ENCODE measurements at regions not wholly inside any gene's neighbourhood (a gene's known extent, or its start where the extent isn't known, plus 50 kb on each side); places are given as distances from the start of the nearest gene placed in this dataset.

GRCh38 chr11:134628426-134628825 lies 216.4 kb upstream of the B3GAT1 start:
- DNase-seq (ENCODE audit: low read depth in 2 of 2) = no peak

- DNase-seq (ENCODE audit: low read depth in 2 of 2) = no peak
Measured at GRCh38 chr11:134626032-134626431, 214.0 kb upstream of the B3GAT1 start.

- no peak for DNase-seq (ENCODE audit: low read depth in 2 of 2)
Measured at GRCh38 chr11:134625631-134626030, 213.6 kb upstream of the B3GAT1 start.

DNA sequence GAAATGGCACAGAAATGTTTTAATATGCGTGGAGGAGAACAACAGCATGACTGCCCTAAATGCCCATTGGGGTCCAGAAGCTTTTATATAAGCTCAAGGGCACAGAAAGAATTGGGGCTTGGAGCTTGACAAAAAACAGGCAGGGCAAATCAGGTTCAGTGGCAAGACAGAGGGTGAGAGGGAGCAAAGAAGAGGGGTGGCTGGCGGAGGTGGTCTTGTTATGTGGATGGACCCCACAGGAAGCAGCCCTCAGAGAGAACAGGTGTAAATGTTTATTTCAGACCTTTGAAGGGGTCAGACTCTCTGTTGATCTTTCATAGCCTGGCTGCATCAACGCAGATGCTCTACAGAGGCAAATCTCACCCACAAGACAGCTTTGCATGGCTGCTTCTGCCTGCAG lies 213.1 kb upstream of the B3GAT1 start:
- DNase-seq (ENCODE audit: low read depth in 2 of 2) = no peak

DNA sequence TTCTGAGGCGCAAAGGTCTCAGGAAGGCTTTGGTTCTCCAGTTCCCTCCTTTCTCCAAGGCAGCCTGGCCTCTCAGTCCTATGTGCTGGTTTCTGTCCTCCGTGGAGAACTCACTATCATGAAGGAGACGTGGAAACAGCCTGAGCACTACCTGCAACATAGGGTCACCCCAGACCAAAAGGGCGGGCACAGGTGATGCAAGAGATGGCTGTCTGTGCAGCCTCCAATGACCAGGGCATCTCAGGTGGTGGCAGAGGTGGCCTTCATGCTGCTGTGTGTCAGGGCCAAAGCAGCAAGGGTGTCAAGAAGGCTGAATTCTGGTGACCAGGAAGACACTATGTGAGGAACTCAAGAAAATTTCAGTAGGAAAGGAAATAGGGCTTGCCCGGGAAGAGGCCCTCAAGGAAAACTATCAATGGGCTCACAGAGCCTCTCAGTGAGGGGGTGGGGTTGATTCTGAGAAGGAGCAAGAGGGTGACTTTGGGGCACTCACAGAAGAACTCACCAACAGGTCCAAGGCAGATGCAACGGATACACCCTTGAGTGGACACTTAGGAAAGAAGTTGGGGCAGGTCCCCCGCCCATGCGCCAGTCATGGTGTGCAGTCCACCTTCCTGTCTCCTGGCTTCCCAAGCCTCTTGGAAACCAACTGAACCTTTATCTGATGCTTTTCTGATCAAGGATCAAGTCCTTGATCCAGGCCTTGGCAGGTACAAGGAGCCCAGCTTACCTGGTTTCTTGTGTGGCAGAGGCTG lies 212.3 kb upstream of the B3GAT1 start:
- DNase-seq (ENCODE audit: low read depth in 2 of 2) = no peak

GRCh38 chr11:134623711-134624110 lies 211.7 kb upstream of the B3GAT1 start:
- no peak for DNase-seq (ENCODE audit: low read depth in 2 of 2)

GRCh38 chr11:134622458-134622857 lies 210.4 kb upstream of the B3GAT1 start:
- DNase-seq (ENCODE audit: low read depth in 2 of 2) = no peak

DNA sequence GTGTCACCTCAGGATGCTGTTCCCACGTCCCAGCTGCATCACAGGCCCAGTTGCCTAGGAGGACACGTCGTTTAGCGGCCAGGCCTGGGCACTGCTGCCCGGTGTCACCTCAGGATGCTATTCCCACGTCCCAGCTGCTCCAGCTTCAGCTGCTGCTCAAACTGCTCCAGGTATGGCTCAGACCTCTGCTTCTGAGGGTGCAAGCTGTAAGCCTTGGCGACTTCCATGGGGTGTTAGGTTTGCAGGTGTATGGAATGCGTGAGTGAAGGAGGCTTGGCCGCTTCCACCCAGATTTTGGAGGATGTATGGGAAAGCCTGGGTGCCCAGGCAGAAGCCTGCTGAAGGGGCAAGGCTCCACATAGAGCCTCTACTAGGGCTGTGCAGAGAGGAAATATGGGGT lies 205.3 kb upstream of the B3GAT1 start:
- DNase-seq (ENCODE audit: low read depth in 2 of 2) = no peak

- DNase-seq (ENCODE audit: low read depth in 2 of 2) = no peak
Measured at GRCh38 chr11:134616038-134616437, 204.0 kb upstream of the B3GAT1 start.

DNA sequence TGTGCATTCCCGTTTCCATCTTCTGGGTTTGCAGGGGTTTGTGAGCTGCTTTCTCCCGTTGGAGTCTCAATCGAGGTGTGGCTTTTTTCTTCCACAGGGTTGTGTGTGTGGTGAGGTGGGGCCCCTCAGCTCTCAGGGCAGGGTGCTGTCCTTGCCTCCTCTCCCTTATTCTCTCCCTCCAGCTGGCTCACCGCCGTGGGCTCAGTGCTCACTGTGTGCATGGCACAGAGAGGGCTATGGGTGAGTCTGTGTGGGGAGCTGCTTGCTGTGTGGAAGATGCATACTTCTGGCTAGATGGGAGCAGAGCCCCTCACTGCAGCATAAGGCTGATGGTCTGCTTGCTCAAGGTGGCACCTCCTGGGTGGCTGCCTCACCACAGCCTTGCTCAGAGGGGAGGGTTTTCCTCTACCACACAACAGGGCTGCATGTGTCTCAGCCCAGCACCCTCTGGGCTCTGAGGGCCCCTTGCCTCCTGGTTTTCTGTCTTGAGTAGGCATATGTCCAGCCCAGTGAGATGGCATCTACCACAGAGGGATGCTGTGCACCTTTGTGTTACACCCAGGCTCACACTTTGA lies 203.1 kb upstream of the B3GAT1 start:
- no peak for DNase-seq (ENCODE audit: low read depth in 2 of 2)

DNA sequence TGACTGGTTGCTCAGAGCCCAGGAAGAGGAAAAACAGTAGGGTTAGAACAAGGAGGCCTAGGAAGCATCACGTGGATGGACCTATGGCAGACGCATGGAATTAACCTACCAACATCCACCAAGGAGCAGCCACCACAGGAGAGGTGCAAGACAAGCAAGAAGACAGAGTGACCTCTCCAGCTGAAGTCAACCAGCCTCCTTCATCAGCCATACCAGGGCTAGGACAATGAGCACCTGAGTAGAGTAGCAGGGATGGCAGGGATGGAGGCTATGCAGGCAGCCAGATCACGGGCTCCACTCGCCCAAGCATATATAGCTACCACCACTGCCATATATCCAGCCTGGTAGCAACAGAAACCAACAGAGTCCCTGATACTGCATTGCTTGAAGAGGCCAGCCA lies 202.1 kb upstream of the B3GAT1 start:
- DNase-seq (ENCODE audit: low read depth in 2 of 2) = no peak

DNA sequence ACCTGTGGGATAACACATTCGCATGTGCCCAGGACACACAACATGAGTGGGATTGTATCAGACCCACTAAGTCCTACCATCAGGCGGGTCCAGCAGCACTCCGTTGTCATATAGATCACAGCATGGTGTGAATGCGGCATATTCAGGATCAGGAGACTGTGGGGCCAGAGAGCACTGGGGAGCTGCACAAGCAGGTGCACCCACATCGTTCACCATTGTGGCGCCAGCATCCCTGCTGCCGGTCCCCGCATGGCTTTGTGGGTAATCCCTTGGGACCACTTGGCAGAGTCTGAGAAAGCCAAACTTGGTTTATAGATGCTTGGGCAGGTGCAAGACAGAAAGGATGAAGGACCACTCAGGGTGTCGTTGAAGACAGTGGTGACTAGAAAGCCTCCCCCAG lies 201.6 kb upstream of the B3GAT1 start:
- DNase-seq (ENCODE audit: low read depth in 2 of 2) = no peak

GRCh38 chr11:134612140-134613030 lies 200.3 kb upstream of the B3GAT1 start:
- DNase-seq (ENCODE audit: low read depth in 2 of 2) = no peak

DNA sequence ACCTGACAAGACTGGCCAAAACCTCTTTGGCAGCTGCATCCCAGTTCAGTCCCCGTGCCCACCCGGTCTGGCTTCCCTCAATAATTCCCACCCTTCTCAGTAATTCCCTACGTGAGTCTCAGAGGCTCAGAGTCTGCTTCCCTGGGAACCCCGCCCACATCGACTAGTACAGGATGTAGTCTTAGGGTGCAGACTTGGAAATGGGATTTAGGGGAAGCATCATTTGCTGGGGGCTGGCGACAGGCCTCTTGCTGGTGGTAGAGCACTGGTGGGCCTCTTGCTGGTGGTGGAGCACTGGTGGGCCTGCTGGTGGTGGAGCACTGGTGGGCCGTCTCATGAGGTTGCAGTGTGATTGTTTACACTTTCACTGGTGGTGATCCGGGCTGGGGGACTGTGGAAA lies 199.5 kb upstream of the B3GAT1 start:
- no peak for DNase-seq (ENCODE audit: low read depth in 2 of 2)

- no peak for DNase-seq (ENCODE audit: low read depth in 2 of 2)
Measured at GRCh38 chr11:134610116-134610910, 198.3 kb upstream of the B3GAT1 start.

- DNase-seq (ENCODE audit: low read depth in 2 of 2) = no peak
Measured at GRCh38 chr11:134609361-134610115, 197.5 kb upstream of the B3GAT1 start.

DNA sequence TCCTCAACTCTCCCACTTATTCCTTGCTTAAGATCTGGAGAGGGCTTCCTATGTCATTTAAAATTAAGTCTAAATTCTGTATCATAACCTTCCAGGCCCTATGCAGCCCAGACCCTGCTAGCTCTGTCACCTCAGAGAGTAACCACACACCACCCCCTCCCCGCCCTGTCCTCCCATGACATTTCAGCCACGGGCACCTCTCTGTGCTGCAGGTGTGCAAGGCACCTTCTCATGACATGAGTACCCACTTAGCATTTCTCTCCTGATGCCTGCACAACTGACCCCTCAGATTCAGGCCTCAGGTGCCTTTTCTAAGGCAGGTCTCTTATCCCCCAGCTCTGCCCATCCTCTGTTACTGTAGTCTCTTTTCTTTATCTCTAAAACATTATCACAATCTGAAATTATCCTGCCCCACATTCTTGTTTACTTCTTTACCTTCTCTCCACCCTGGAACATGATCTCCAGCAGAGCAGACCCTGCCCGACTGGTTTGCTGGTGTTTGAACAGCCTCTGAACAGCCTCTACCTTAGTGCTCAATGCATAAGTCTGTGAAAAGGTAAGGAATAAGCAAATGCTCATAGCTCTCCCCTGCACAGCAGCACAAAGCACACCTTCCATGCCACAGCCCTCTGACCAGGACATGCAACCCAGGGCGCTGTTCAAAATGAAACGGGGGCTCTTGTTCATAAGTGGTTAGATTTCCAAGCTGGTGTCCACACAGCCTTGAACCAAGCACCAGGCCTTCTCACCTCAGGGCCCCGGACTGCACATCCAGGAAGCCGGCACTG lies 196.1 kb upstream of the B3GAT1 start:
- no peak for DNase-seq (ENCODE audit: low read depth in 2 of 2)

DNA sequence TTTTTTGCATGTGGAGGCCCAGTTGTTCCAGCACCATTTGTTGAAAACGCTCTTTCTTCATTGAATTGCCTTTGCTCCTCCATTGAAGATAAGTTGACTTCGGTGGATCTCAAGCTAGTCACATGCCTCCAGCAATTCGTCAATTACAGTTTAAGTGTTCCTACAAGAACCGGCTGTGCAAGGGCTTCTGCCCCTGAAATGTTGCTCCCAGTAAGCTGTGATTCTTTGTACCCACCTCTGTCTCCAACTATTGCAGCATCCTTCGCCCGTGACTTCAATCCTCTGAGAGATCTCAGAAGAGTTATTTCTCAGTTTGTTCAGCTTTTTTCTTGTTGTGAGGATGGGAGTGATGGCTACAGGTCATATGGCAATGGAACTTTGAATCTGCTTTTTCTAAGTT lies 194.2 kb upstream of the B3GAT1 start:
- no peak for DNase-seq (ENCODE audit: low read depth in 2 of 2)

- DNase-seq (ENCODE audit: low read depth in 2 of 2) = no peak
Measured at GRCh38 chr11:134604886-134605285, 192.8 kb upstream of the B3GAT1 start.

- DNase-seq (ENCODE audit: low read depth in 2 of 2) = no peak
Measured at GRCh38 chr11:134599299-134599771, 187.3 kb upstream of the B3GAT1 start.

All from fibroblast of skin of left quadriceps (primary cell).